HG02571 (cell line): ENCODE measurements at regions not wholly inside any gene's neighbourhood (a gene's known extent, or its start where the extent isn't known, plus 50 kb on each side); places are given as distances from the start of the nearest gene placed in this dataset.

Experiments used
- ATAC-seq: cut with Tn5 transposase; IDR thresholded peaks from one replicate; pipeline ENCODE4 v1.9.1; 2021; ENCODE audit warnings: mild to moderate bottlenecking, moderate library complexity; ENCODE audit not compliant: unreplicated experiment

- ATAC-seq: no peak
These were observed 1017.2 kb downstream of the TUSC7 start for GRCh38 chr3:117726776-117727175.

GRCh38 chr3:117728226-117728625 is 1018.6 kb downstream of the TUSC7 start:
- ATAC-seq: no peak

GRCh38 chr3:117734496-117734895 is 1024.9 kb downstream of the TUSC7 start:
- ATAC-seq: no peak

- no peak for ATAC-seq
These were observed 1026.0 kb downstream of the TUSC7 start for GRCh38 chr3:117735481-117736101.

GRCh38 chr3:117736846-117737245 is 1027.3 kb downstream of the TUSC7 start:
- no peak for ATAC-seq

- ATAC-seq: no peak
These were observed 1034.4 kb downstream of the TUSC7 start for GRCh38 chr3:117743993-117744392.

- ATAC-seq: no peak
These were observed 1035.4 kb downstream of the TUSC7 start for GRCh38 chr3:117744935-117745334.

GRCh38 chr3:117745516-117745915 is 1035.9 kb downstream of the TUSC7 start:
- no peak for ATAC-seq

- no peak for ATAC-seq
These were observed 1036.5 kb downstream of the TUSC7 start for GRCh38 chr3:117746066-117746465.

- ATAC-seq: no peak
These were observed 1038.6 kb downstream of the TUSC7 start for GRCh38 chr3:117748131-117748530.

- ATAC-seq: no peak
These were observed 1041.2 kb downstream of the TUSC7 start for GRCh38 chr3:117750674-117751269.

GRCh38 chr3:117751651-117752050 is 1042.1 kb downstream of the TUSC7 start:
- no peak for ATAC-seq

- ATAC-seq: no peak
These were observed 1043.6 kb downstream of the TUSC7 start for GRCh38 chr3:117752984-117753717.

GRCh38 chr3:117754058-117754457 is 1044.5 kb downstream of the TUSC7 start:
- ATAC-seq: no peak

GRCh38 chr3:117754841-117755240 is 1045.3 kb downstream of the TUSC7 start:
- no peak for ATAC-seq

GRCh38 chr3:117756563-117756962 is 1047.0 kb downstream of the TUSC7 start:
- no peak for ATAC-seq

- ATAC-seq: no peak
These were observed 1052.4 kb downstream of the TUSC7 start for GRCh38 chr3:117761703-117762620.

GRCh38 chr3:117762621-117763037 is 1053.0 kb downstream of the TUSC7 start:
- no peak for ATAC-seq

- no peak for ATAC-seq
These were observed 1054.0 kb downstream of the TUSC7 start for GRCh38 chr3:117763561-117763960.

GRCh38 chr3:117768581-117768980 is 1059.0 kb downstream of the TUSC7 start:
- ATAC-seq: no peak

GRCh38 chr3:117774130-117774529 is 1064.6 kb downstream of the TUSC7 start:
- no peak for ATAC-seq
